Cardiac fibroblast (primary cell): ENCODE measurements at regions not wholly inside any gene's neighbourhood (a gene's known extent, or its start where the extent isn't known, plus 50 kb on each side); places are given as distances from the start of the nearest gene placed in this dataset.
A peak's percentile ranks its signal among the peaks of the same experiment; 100 is the strongest.
"Not testable (repeated sequence)": the region's sequence is repeated elsewhere in the genome, so short reads cannot be mapped to it uniquely, and the experiment has no call there.

ENCODE experiments used
- DNase-seq, 2 donors: peaks; one replicate each; pipeline versions ENCODE4 v3.0.0 to v3.0.0-alpha.2; 2010; ENCODE audit warnings: low read depth in 2 of 2
- H3K4me3 ChIP-seq, 2 donors: replicated peaks in 1 of 2; 1 replicate in 1 of 2; 2 replicates in 1 of 2; pipeline ENCODE4 v1.5.1; 2011; ENCODE audit warnings: low read depth in 2 of 2, low read length in 2 of 2, mild to moderate bottlenecking in 2 of 2, moderate library complexity in 1 of 2
- CTCF ChIP-seq: IDR thresholded peaks from one replicate; pipeline ENCODE4 v1.5.1; 2011; ENCODE audit warnings: low read depth, mild to moderate bottlenecking, low read length, inconsistent platforms

GRCh38 chr6:144919560-144919959 lies 634.4 kb downstream of the UTRN start:
- no peak for TF ChIP-seq CTCF
- no peak for DNase-seq
- H3K4me3 ChIP-seq, result no peak overlapping the region

DNA sequence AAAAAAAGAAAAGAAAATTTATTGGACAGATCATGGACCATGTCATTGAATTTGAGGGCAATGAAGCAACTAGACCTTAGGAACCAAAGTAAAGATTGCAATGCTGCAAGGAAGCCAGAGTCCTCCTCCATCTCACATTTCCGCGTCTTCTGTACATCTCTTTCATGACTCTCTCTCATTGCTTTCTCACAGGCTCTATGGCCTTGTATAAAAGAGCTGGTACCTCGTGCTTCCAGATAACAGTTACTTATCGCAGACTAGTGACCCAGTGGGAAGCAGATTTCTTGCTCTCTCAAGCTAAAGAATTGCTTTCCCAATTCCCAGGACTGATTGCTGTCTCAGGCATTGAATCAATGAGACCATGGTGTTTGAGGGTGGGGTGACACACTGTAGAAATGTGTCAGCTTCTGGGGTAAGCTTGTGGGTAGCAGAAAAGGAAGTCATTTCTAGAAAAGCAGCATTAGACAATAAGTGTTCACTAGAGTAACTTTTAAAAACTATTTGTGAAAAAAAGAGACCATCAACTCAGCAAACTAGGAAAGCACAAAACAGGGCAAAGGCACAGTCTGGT lies 635.3 kb downstream of the UTRN start:
- TF ChIP-seq CTCF, result no peak
- DNase-seq, result no peak
- H3K4me3 ChIP-seq, result no peak overlapping the region

GRCh38 chr6:144921206-144921975 lies 636.3 kb downstream of the UTRN start:
- TF ChIP-seq CTCF, result no peak
- DNase-seq, result no peak
- no peak overlapping the region for H3K4me3 ChIP-seq

- H3K4me3 ChIP-seq, result no peak overlapping the region
- DNase-seq, result peak; percentile 27 to 29
- TF ChIP-seq CTCF, result no peak
Measured at GRCh38 chr6:144922120-144922722, 637.1 kb downstream of the UTRN start.

DNA sequence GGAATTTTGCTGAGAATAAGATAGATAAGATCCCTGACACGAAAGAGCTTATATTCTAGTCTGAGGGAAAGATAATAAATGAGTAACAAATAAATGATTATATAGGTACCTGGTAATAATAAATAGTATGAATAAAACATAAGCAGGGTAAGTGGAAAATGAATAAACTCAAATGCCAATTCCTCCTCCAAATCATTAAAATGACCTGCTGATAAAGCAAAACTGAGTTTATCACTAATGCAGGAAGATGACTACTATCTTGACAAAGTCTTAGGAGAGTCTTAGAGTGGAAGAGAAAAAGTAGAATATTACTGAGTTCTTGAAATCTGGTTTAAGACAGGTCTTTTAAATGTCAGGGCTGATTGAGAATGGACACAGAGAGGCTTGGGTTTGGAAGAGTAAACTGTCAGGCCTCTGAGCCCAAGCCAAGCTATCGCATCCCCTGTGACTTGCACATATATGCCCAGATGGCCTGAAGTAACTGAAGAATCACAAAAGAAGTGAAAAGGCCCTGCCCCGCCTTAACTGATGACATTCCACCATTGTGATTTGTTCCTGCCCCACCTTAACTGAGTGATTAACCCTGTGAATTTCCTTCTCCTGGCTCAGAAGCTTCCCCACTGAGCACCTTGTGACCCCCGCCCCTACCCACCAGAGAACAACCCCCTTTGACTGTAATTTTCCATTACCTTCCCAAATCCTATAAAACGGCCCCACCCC lies 637.8 kb downstream of the UTRN start:
- H3K4me3 ChIP-seq, DNase-seq: not testable (repeated sequence)

- H3K4me3 ChIP-seq, DNase-seq: not testable (repeated sequence)
Measured at GRCh38 chr6:144923491-144923787, 638.3 kb downstream of the UTRN start.

GRCh38 chr6:144928847-144929246 lies 643.7 kb downstream of the UTRN start:
- DNase-seq, result no peak
- TF ChIP-seq CTCF, result no peak
- no peak overlapping the region for H3K4me3 ChIP-seq
